HG03565 (cell line): ENCODE measurements at regions not wholly inside any gene's neighbourhood (a gene's known extent, or its start where the extent isn't known, plus 50 kb on each side); places are given as distances from the start of the nearest gene placed in this dataset.
A peak's percentile ranks its signal among the peaks of the same experiment; 100 is the strongest.
"Not testable (repeated sequence)": the region's sequence is repeated elsewhere in the genome, so short reads cannot be mapped to it uniquely, and the experiment has no call there.

Source experiments
- ATAC-seq: cut with Tn5 transposase; IDR thresholded peaks from one replicate; pipeline ENCODE4 v1.9.1; 2021; ENCODE audit warnings: mild to moderate bottlenecking, moderate library complexity; ENCODE audit not compliant: unreplicated experiment

GRCh38 chr4:170736710-170737109, 647.0 kb upstream of the AADAT start:
- no peak for ATAC-seq

DNA sequence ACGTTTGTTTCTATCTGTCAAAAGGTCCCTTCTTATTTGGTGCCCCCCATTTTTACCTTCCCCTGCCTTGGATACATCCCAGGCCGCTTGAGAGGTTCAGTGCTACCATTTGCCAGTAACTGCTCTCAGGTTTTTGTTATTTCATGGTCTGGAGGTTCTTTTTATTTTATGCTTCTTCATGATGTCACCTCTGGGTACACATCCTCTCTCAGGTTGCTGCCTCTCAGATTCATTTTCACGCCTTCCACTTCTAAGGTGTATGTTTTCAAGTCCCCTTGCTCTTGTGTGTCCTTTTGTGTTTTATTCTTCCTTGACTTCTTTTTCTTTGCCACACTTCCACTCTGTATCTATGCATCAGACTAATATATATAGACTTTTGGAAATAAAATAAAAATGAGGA, 640.1 kb upstream of the AADAT start:
- no peak for ATAC-seq

DNA sequence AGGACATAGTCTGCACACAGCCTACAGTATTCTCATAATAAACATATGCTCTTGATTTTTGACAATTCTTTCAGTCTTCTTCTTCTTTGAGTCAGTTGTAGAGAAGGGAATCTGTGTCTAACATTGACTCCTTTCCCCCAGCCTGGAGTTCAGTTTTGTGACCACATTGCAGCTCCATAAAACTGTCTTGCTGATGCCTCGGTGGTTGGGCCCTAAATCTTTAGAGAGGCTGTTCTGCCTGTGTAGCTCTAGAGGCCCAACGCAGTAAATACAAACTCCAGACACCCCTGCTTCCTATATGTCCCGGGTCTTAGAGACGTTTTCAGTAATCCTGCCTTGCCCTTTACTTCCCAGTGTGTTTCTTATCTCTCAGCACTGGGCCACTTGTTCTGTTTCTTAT, 639.5 kb upstream of the AADAT start:
- ATAC-seq = no peak

DNA sequence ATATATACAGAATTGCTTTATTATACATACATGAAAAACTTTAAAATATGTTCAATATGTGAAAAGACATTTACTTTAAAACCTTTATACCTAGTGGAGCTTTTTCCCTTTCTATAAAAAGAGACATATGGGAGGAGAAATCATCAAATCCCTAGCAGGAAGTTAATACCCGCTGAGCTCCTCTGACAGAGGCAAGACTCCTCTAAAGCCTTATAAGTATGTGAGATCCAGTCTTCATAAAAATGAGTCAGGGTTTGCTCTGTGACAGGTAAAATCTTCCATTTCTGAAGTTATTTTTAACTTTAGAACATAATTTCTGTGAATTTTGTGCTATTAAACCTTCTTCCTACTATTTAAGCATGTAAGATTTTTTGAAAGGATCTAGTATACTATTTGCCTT, 634.4 kb upstream of the AADAT start:
- no peak for ATAC-seq

DNA sequence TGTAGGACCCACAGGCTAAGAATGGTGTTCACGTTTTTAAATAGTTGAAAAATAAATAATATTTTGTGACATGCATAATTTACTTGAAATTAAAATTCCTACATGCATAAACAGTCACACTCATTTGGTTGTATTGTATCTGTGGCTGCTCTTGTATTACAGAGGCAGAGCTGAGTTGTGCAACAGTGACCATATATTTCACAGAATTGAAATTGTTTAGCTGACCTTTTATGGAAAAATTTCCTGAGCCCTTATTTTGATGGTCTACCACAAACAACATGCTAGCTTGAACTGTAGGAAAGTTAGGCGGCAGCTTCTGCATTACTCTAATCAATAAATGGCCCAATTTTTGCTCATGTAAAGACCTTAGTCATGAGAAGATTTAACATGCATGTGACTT, 633.4 kb upstream of the AADAT start:
- no peak for ATAC-seq

GRCh38 chr4:170721812-170722373, 632.1 kb upstream of the AADAT start:
- no peak for ATAC-seq

GRCh38 chr4:170716868-170717267, 627.1 kb upstream of the AADAT start:
- ATAC-seq = no peak

DNA sequence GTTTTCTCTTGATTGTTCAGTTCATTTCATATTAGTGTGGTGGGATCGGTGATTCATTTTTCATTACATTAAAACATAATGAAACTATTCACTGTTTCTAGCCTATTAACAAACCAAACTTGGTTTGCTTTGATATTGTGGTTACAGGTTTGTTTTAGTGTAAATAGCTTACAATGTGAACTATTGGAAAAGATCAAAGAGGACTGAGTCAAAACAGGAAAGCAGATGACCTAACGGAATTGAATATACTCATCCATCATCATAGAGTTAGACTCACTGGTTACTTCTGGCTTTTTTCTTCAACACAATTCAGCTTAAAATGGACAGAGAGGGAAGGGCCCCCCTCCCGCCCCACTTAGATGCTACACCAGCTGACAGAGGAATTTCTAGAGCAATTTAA, 616.2 kb upstream of the AADAT start:
- ATAC-seq = no peak

- no peak for ATAC-seq
These were observed 610.3 kb upstream of the AADAT start for GRCh38 chr4:170700064-170700463.

- ATAC-seq = peak; percentile 47
These were observed 608.6 kb upstream of the AADAT start for GRCh38 chr4:170698334-170698733.

GRCh38 chr4:170697845-170698244, 608.1 kb upstream of the AADAT start:
- peak; percentile 24 for ATAC-seq

DNA sequence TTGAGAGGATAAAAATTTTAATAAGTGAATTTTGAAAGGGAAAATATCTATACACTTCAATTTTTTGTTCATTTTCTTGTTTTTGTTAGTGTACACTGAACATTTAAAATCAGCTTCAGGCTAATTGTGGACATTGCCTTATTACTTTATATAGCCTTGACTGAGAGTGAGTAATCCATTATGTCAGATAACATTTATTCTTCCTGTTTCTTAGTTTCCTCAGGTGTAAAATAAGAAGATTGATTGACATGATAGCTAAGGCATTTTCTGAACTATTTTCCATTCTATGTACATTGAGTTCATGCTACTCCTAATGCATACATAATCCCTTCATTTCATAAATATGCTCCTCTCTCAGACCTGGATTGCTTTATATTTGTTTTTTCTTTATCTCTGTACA, 607.3 kb upstream of the AADAT start:
- peak; percentile 18 for ATAC-seq

GRCh38 chr4:170691168-170691567, 601.4 kb upstream of the AADAT start:
- no peak for ATAC-seq

DNA sequence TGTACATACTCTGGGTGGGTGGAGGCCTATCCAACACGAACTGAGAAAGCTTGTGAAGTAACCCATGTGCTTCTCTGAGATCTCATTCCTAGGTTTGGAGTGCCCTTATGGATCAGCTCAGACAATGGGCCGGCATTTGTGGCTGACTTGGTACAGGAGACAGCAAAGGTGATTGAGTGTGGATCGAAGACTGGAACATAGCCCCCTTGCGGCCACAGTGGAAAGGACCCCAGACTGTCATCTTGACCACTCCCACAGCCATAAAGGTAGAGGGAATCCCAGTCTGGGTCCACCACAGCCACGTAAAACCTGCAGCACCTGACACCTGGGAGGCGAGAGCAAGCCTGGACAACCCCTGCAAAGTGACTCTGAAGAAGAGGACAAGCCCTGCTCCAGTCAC, 598.0 kb upstream of the AADAT start:
- ATAC-seq = no peak

- not testable (repeated sequence) for ATAC-seq
These were observed 595.9 kb upstream of the AADAT start for GRCh38 chr4:170685701-170686100.

GRCh38 chr4:170682558-170683294, 593.0 kb upstream of the AADAT start:
- no peak for ATAC-seq

DNA sequence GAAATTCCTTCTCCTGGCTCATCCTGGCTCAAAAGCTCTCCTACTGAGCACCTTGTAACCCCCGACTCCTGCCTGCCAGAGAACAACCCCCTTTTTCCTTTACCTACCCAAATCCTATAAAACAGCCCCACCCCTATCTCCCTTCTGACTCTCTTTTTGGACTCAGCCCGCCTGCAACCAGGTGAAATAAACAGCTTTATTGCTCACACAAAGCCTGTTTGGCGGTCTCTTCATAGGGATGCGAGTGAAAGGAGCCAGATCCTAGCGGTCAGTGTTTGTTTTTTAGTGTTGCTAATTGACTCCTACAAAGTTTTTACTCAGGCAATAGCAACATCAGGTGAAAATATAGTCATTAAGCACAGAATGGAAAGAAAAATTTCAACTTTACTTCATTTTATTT, 592.3 kb upstream of the AADAT start:
- ATAC-seq = not testable (repeated sequence)

DNA sequence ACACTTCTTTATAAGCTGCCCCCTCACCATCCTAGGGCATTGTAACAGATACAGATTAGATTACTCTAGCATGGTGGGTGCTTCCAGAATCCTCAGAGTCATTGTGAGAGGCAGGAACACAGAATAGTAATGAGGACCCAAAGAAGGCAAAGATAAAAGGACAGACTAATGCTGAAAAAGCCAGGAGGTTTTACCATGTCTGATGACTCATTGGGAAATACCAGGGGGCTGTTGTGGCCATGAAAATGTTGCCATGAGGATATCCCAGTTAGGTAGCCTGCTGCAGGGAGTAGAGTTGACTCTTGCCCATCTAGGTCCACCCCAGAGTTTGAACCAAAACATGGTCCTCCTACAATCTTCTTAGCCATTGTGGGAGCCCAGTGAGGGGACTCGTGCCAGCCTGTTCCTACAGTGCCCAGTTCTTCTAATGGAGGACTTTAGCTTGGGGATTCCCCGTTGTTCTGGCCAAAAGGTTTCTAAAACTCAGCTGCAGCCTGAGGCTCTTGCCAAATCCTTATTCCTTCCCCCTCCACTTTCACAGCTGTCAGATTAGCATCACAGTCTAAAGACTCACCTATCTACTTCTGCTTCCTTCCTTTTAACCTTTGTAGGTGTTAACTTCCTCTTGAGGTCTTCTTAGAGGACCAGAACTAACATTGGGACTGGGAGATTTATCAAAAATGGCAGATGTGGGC, 586.0 kb upstream of the AADAT start:
- peak; percentile 38 for ATAC-seq

GRCh38 chr4:170674176-170674575, 584.4 kb upstream of the AADAT start:
- no peak for ATAC-seq

GRCh38 chr4:170672381-170672965, 582.7 kb upstream of the AADAT start:
- ATAC-seq = no peak

DNA sequence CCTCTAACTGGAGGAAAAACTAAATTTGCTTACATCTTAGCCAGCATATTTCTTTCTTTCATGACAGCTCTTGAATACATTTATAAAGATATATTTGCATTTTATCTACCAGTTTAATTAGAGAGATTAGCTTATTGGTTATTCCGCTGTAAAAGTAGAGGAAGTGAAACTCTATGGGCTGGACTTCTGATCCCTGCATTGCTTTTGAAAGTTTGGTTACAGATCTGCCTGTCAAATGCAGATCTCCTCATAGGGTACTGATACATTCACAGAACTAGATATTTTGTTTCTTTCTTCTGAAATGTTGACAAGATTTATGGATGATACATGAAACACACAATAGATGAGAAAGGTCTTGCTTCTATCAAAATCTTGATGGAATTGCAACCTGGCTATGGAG, 581.4 kb upstream of the AADAT start:
- ATAC-seq = no peak

- no peak for ATAC-seq
These were observed 578.1 kb upstream of the AADAT start for GRCh38 chr4:170667814-170668213.
